GM18873 (cell line): ENCODE measurements at regions not wholly inside any gene's neighbourhood (a gene's known extent, or its start where the extent isn't known, plus 50 kb on each side); places are given as distances from the start of the nearest gene placed in this dataset.
"Not testable (repeated sequence)": the region's sequence is repeated elsewhere in the genome, so short reads cannot be mapped to it uniquely, and the experiment has no call there.

ENCODE experiments used
- ATAC-seq: cut with Tn5 transposase; IDR thresholded peaks from one replicate; pipeline ENCODE4 v1.9.1; 2021; ENCODE audit warnings: mild to moderate bottlenecking, moderate library complexity, moderate number of reproducible peaks; ENCODE audit not compliant: unreplicated experiment, low FRiP score

- no peak for ATAC-seq
Measured at GRCh38 chr6:135129136-135129856, 51.8 kb upstream of the MYB start.

- peak; percentile 86 for ATAC-seq
Measured at GRCh38 chr6:135128268-135128914, 52.7 kb upstream of the MYB start.

- no peak for ATAC-seq
Measured at GRCh38 chr6:135126729-135127128, 54.4 kb upstream of the MYB start.

- ATAC-seq = no peak
Measured at GRCh38 chr6:135126034-135126433, 55.1 kb upstream of the MYB start.

GRCh38 chr6:135121434-135121833, 59.7 kb upstream of the MYB start:
- ATAC-seq = no peak

GRCh38 chr6:135118134-135118730, 62.9 kb upstream of the MYB start:
- ATAC-seq = no peak

- ATAC-seq = no peak
Measured at GRCh38 chr6:135117413-135117968, 62.9 kb upstream of the HBS1L start.

- no peak for ATAC-seq
Measured at GRCh38 chr6:135116571-135116970, 61.9 kb upstream of the HBS1L start.

- ATAC-seq = no peak
Measured at GRCh38 chr6:135115834-135116233, 61.2 kb upstream of the HBS1L start.

GRCh38 chr6:135115411-135115810, 60.8 kb upstream of the HBS1L start:
- ATAC-seq = no peak

GRCh38 chr6:135114355-135115145, 59.9 kb upstream of the HBS1L start:
- peak; percentile 56 for ATAC-seq

- no peak for ATAC-seq
Measured at GRCh38 chr6:135113860-135114259, 59.2 kb upstream of the HBS1L start.

- not testable (repeated sequence) for ATAC-seq
Measured at GRCh38 chr6:135112951-135113350, 58.3 kb upstream of the HBS1L start.

GRCh38 chr6:135110261-135110781, 55.7 kb upstream of the HBS1L start:
- ATAC-seq = not testable (repeated sequence)

- ATAC-seq = no peak
Measured at GRCh38 chr6:135109761-135110160, 55.1 kb upstream of the HBS1L start.

- no peak for ATAC-seq
Measured at GRCh38 chr6:135108692-135109091, 54.1 kb upstream of the HBS1L start.

- no peak for ATAC-seq
Measured at GRCh38 chr6:135106611-135107010, 52.0 kb upstream of the HBS1L start.

- ATAC-seq = no peak
Measured at GRCh38 chr6:135105710-135106109, 51.1 kb upstream of the HBS1L start.

GRCh38 chr6:135105299-135105698, 50.7 kb upstream of the HBS1L start:
- ATAC-seq = no peak
